BLaER1 treated with 17β-estradiol and CSF1 and Interleukin-3, amounts not matched to agents 10 nM and 100 nM (cell line): ENCODE measurements at regions not wholly inside any gene's neighbourhood (a gene's known extent, or its start where the extent isn't known, plus 50 kb on each side); places are given as distances from the start of the nearest gene placed in this dataset.
A peak's percentile ranks its signal among the peaks of the same experiment; 100 is the strongest.

ENCODE experiments used
- H3K27ac ChIP-seq, 11 experiments: shearing (Covaris generic); formaldehyde crosslinking; 2 replicates each; pipeline ENCODE4 v1.8.1; 2022
- H3K27me3 ChIP-seq, 11 experiments: shearing (Covaris generic); formaldehyde crosslinking; 2 replicates each; pipeline ENCODE4 v1.8.1; 2022
- H3K36me3 ChIP-seq, 11 experiments: shearing (Covaris generic); formaldehyde crosslinking; 2 replicates each; pipeline ENCODE4 v1.8.1; 2022
- H3K4me1 ChIP-seq, 10 experiments: shearing (Covaris generic); formaldehyde crosslinking; 2 replicates each; pipeline ENCODE4 v1.8.1; 2022
- H3K4me2 ChIP-seq, 11 experiments: shearing (Covaris generic); formaldehyde crosslinking; 2 replicates each; pipeline ENCODE4 v1.8.1; 2022
- H3K4me3 ChIP-seq, 10 experiments: shearing (Covaris generic); formaldehyde crosslinking; 2 replicates each; pipeline ENCODE4 v1.8.1; 2022
- H3K9ac ChIP-seq, 11 experiments: shearing (Covaris generic); formaldehyde crosslinking; 2 replicates each; pipeline ENCODE4 v1.8.1; 2022
- H3K9me3 ChIP-seq, 11 experiments: shearing (Covaris generic); formaldehyde crosslinking; replicated peaks in 1 of 11; 2 replicates each; pipeline ENCODE4 v1.8.1; 2022
- H4K20me1 ChIP-seq, 11 experiments: shearing (Covaris generic); formaldehyde crosslinking; 2 replicates each; pipeline ENCODE4 v1.8.1; 2022
- Cebpa-rat ChIP-seq, 11 experiments: shearing (Covaris generic); IDR thresholded peaks; 2 replicates each; pipeline ENCODE4 v1.8.1; 2022

- no peaks in the 10 kb centered on the region for H4K20me1 ChIP-seq
- no peak for TF ChIP-seq Cebpa-rat (IDR thresholded peaks at IDR 0.05)
- no peaks in the 10 kb centered on the region for H3K27me3 ChIP-seq
- no peaks in the 10 kb centered on the region for H3K36me3 ChIP-seq
- peaks cover 0 to 9% (median 6%) of the 10 kb centered on the region in 10 experiments; a peak in 11 of 20 replicates for H3K4me1 ChIP-seq
- H3K4me3 ChIP-seq: no peak overlapping the region
- no peaks in the 10 kb centered on the region for H3K9me3 ChIP-seq
- peak overlapping the region; percentile 6 to 54 (median 22); a peak in 13 of 22 replicates for H3K4me2 ChIP-seq
- no peak overlapping the region for H3K27ac ChIP-seq
- H3K9ac ChIP-seq: no peak overlapping the region
Observed at GRCh38 chr5:41637424-41637823, 127.0 kb upstream of the PLCXD3 start.

DNA sequence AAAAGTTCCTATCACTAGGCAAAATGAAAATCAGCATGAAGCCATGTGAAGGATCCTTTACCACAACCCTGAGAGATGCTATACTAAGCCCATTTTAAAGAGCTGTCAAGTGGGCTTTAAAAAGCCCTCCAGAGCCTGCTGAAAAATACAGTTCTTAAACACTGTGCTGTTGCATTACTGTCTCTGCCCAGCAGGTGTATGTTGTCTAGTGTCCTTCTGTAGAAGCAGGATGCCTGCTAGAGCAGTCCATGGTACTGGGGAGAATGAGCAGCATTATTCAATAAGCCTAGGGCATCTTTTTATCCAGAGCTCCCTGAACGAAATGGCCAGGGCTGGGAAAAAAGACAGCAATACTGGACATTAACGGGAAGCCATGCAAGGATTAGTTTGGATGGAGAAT lies 126.2 kb upstream of the PLCXD3 start:
- no peak overlapping the region for H3K27ac ChIP-seq
- H3K4me3 ChIP-seq: no peak overlapping the region
- TF ChIP-seq Cebpa-rat (IDR thresholded peaks at IDR 0.05): no peak
- no peak overlapping the region for H3K4me2 ChIP-seq
- no peaks in the 10 kb centered on the region for H4K20me1 ChIP-seq
- H3K9me3 ChIP-seq: no peaks in the 10 kb centered on the region
- no peaks in the 10 kb centered on the region for H3K27me3 ChIP-seq
- no peak overlapping the region for H3K9ac ChIP-seq
- no peaks in the 10 kb centered on the region for H3K36me3 ChIP-seq
- peaks cover 0 to 9% (median 6%) of the 10 kb centered on the region in 10 experiments; a peak in 11 of 20 replicates for H3K4me1 ChIP-seq

DNA sequence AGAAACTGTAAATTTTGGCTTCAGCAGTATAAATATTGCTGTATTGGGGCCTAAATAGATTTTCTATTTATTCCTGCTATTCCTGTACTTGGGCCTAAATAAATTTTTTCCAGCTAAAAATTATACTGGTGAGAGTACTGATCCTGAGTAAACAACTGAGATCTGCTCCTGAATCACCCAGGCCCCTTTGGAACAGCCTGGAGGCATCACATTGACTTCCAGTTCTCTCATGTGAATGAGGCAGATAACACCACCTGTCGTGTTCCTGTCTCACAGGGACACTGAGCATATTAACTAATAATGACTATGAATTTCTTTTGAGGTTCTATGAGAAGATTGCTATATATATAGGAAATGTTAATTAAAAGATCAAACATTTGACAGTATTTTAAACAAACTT lies 119.5 kb upstream of the PLCXD3 start:
- no peak overlapping the region for H3K4me3 ChIP-seq
- no peaks in the 10 kb centered on the region for H3K9me3 ChIP-seq
- TF ChIP-seq Cebpa-rat (IDR thresholded peaks at IDR 0.05): no peak
- H3K27me3 ChIP-seq: no peaks in the 10 kb centered on the region
- H3K4me2 ChIP-seq: no peak overlapping the region
- H3K4me1 ChIP-seq: no peaks in the 10 kb centered on the region
- H3K36me3 ChIP-seq: no peaks in the 10 kb centered on the region
- H3K9ac ChIP-seq: no peak overlapping the region
- no peak overlapping the region for H3K27ac ChIP-seq
- no peaks in the 10 kb centered on the region for H4K20me1 ChIP-seq

DNA sequence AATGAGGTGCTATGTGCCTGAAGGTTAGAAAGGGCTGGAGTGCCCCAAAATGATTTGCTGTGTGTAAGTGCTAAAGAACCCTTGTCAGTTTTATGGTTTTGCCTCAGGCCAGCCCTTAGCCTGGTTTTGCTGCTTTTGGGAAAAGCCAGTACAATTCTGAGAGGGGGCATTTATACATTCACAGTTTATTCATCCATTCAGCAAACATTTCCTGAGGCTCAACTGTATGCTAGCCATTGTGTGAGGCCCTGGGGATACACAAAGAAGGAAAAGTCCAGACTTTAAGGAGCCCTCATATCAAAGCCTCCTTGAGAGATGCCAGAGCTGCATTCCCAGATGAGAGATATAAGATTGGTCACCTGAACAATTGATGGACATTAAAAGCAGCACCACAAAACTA lies 115.2 kb upstream of the PLCXD3 start:
- Histone ChIP-seq H3K9me3 (no peaks in the 10 kb centered on the region), H3K27ac (no peak overlapping the region), H3K4me1 (no peaks in the 10 kb centered on the region), H3K36me3 (no peaks in the 10 kb centered on the region), H3K4me2 (no peak overlapping the region), H4K20me1 (no peaks in the 10 kb centered on the region), H3K4me3 (no peak overlapping the region), H3K27me3 (no peaks in the 10 kb centered on the region), H3K9ac (no peak overlapping the region)
- TF ChIP-seq Cebpa-rat (IDR thresholded peaks at IDR 0.05): no peak

GRCh38 chr5:41621420-41621819 lies 111.0 kb upstream of the PLCXD3 start:
- Histone ChIP-seq H3K4me2 (no peak overlapping the region), H3K27ac (no peak overlapping the region), H3K9ac (no peak overlapping the region)

GRCh38 chr5:41617843-41618515 lies 107.6 kb upstream of the PLCXD3 start:
- TF ChIP-seq Cebpa-rat (IDR thresholded peaks at IDR 0.05): no peak
- Histone ChIP-seq H3K4me1 (no peaks in the 10 kb centered on the region), H3K9ac (no peak overlapping the region), H3K4me2 (no peak overlapping the region), H3K27me3 (no peaks in the 10 kb centered on the region), H3K9me3 (no peaks in the 10 kb centered on the region), H3K4me3 (no peak overlapping the region), H4K20me1 (no peaks in the 10 kb centered on the region), H3K36me3 (no peaks in the 10 kb centered on the region), H3K27ac (no peak overlapping the region)

More at GRCh38 chr5:41621420-41621819, 111.0 kb upstream of the PLCXD3 start:
- no peaks in the 10 kb centered on the region for H3K9me3 ChIP-seq
- H3K36me3 ChIP-seq: no peaks in the 10 kb centered on the region
- no peaks in the 10 kb centered on the region for H3K4me1 ChIP-seq
- no peak for TF ChIP-seq Cebpa-rat (IDR thresholded peaks at IDR 0.05)
- H3K4me3 ChIP-seq: no peak overlapping the region
- no peaks in the 10 kb centered on the region for H4K20me1 ChIP-seq
- H3K27me3 ChIP-seq: no peaks in the 10 kb centered on the region

DNA sequence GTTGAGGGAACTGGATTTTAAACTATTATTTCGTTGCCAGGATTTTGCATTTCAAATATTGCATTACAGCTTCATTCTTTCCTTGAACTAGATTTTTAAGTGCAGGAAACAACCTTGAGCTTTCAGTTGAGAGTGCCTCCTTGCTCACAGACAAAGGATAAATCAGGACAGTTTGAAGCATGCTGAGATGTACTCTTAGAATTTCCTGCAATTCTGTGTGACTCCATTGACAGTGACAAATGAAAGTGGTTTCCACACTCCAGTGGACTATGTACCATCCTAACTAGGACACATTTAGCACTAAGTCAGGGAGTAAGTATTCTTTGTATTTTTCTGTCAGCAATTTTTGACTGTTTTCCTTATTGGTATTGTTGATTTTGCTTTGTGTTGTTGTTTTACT lies 100.0 kb upstream of the PLCXD3 start:
- Histone ChIP-seq H3K9me3 (no peaks in the 10 kb centered on the region), H3K36me3 (no peaks in the 10 kb centered on the region), H3K27ac (no peak overlapping the region), H3K4me1 (no peaks in the 10 kb centered on the region), H3K27me3 (no peaks in the 10 kb centered on the region), H3K4me3 (no peak overlapping the region), H4K20me1 (no peaks in the 10 kb centered on the region), H3K4me2 (no peak overlapping the region), H3K9ac (no peak overlapping the region)
- no peak for TF ChIP-seq Cebpa-rat (IDR thresholded peaks at IDR 0.05)

DNA sequence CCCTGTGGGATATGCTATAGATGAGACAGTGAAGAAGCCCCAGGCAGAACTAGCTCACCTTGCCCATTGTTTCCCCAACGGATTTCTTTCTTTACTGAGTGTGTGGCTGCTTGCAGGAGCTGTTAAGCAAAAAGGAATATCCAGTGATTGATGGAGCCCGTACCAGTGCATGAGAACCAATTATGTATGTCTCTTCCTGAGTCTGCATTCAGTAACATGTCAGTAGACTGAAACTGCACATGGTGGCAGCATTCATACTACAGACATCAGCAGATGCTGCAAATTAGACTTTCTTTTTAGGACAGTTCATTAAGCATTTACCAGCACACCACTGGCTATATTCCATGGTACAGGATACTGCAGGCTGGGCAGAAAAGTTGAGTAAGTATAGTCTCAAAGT lies 90.3 kb upstream of the PLCXD3 start:
- Histone ChIP-seq H3K4me2 (no peak overlapping the region), H3K4me3 (no peak overlapping the region), H3K9ac (no peak overlapping the region), H3K27ac (no peak overlapping the region), H3K27me3 (no peaks in the 10 kb centered on the region), H3K36me3 (no peaks in the 10 kb centered on the region), H3K9me3 (peaks cover 0 to 7% (median 0%) of the 10 kb centered on the region in 11 experiments; a peak in 1 of 22 replicates), H3K4me1 (no peaks in the 10 kb centered on the region), H4K20me1 (no peaks in the 10 kb centered on the region)
- no peak for TF ChIP-seq Cebpa-rat (IDR thresholded peaks at IDR 0.05)

- H3K9me3 ChIP-seq: peaks cover 0 to 7% (median 0%) of the 10 kb centered on the region in 11 experiments; a peak in 1 of 22 replicates
- no peaks in the 10 kb centered on the region for H3K4me1 ChIP-seq
- H3K9ac ChIP-seq: no peak overlapping the region
- no peaks in the 10 kb centered on the region for H4K20me1 ChIP-seq
- H3K27ac ChIP-seq: no peak overlapping the region
- H3K4me2 ChIP-seq: no peak overlapping the region
- no peak for TF ChIP-seq Cebpa-rat (IDR thresholded peaks at IDR 0.05)
- no peaks in the 10 kb centered on the region for H3K27me3 ChIP-seq
- no peak overlapping the region for H3K4me3 ChIP-seq
- no peaks in the 10 kb centered on the region for H3K36me3 ChIP-seq
Observed at GRCh38 chr5:41598011-41598410, 87.6 kb upstream of the PLCXD3 start.

- peaks cover 0 to 13% (median 0%) of the 10 kb centered on the region in 10 experiments; a peak in 3 of 20 replicates for H3K4me1 ChIP-seq
- H3K27ac ChIP-seq: no peak overlapping the region
- TF ChIP-seq Cebpa-rat (IDR thresholded peaks at IDR 0.05): no peak
- H3K27me3 ChIP-seq: no peaks in the 10 kb centered on the region
- H3K36me3 ChIP-seq: no peaks in the 10 kb centered on the region
- no peak overlapping the region for H3K4me3 ChIP-seq
- no peak overlapping the region for H3K9ac ChIP-seq
- peaks cover 0 to 6% (median 0%) of the 10 kb centered on the region in 11 experiments; a peak in 3 of 22 replicates for H3K9me3 ChIP-seq
- H3K4me2 ChIP-seq: no peak overlapping the region
- no peaks in the 10 kb centered on the region for H4K20me1 ChIP-seq
Observed at GRCh38 chr5:41587668-41588067, 77.3 kb upstream of the PLCXD3 start.
